ENCODE measurements at regions not wholly inside any gene's neighbourhood (a gene's known extent, or its start where the extent isn't known, plus 50 kb on each side); places are given as distances from the start of the nearest gene placed in this dataset.

GRCh38 chr4:79472693-79473438 is 64.8 kb upstream of the GK2 start:
- ChIA-PET POLR2A (no interaction called here), CTCF (no interaction called here)
- TF ChIP-seq PKNOX1 (IDR thresholded peaks at IDR 0.05) (peak; percentile 69), ARNT (IDR thresholded peaks at IDR 0.05) (0 out of 2 replicates have a peak, but pooled peaks have one; percentile 37), FOXK2 (IDR thresholded peaks at IDR 0.05) (no peak)
- DNase-seq (ENCODE audit: extremely low spot score), result no peak

GRCh38 chr4:79472036-79472435 is 64.0 kb upstream of the GK2 start:
- no peak for DNase-seq (ENCODE audit: extremely low spot score)
- ChIA-PET POLR2A (no interaction called here), CTCF (no interaction called here)
- TF ChIP-seq ELF4 (IDR thresholded peaks at IDR 0.05), result no peak
- no peak for TF ChIP-seq SP1 (IDR thresholded peaks at IDR 0.05)
- TF ChIP-seq CTBP1 (IDR thresholded peaks at IDR 0.05; ENCODE audit: borderline replicate concordance), result no peak
- TF ChIP-seq ZNF384 (IDR thresholded peaks at IDR 0.05), result no peak
- no peak for TF ChIP-seq L3MBTL2 (conservative IDR thresholded peaks at IDR 0.05)
- TF ChIP-seq FOXK2 (IDR thresholded peaks at IDR 0.05), result no peak
- TF ChIP-seq BHLHE40 (IDR thresholded peaks at IDR 0.05; ENCODE audit: borderline replicate concordance), result no peak

- no peak for TF ChIP-seq PKNOX1 (IDR thresholded peaks at IDR 0.05)
- TF ChIP-seq HDGF (IDR thresholded peaks at IDR 0.05; ENCODE audit: borderline replicate concordance), result no peak
- no peak for TF ChIP-seq L3MBTL2 (conservative IDR thresholded peaks at IDR 0.05)
- TF ChIP-seq SUZ12 (IDR thresholded peaks at IDR 0.05), result no peak
- TF ChIP-seq FOXK2 (IDR thresholded peaks at IDR 0.05), result no peak
- no peak for TF ChIP-seq FOXM1 (IDR thresholded peaks at IDR 0.05; ENCODE audit: borderline replicate concordance)
- TF ChIP-seq SP1 (IDR thresholded peaks at IDR 0.05), result no peak
- POLR2A ChIA-PET, result no interaction called here
- CTCF ChIA-PET, result no interaction called here
Measured at GRCh38 chr4:79471309-79471708, 63.3 kb upstream of the GK2 start.

GRCh38 chr4:79467246-79467932 is 59.4 kb upstream of the GK2 start:
- TF ChIP-seq PKNOX1 (IDR thresholded peaks at IDR 0.05) (no peak), ZNF384 (IDR thresholded peaks at IDR 0.05) (no peak), SUZ12 (IDR thresholded peaks at IDR 0.05) (no peak), TARDBP (IDR thresholded peaks at IDR 0.05) (no peak), HDGF (IDR thresholded peaks at IDR 0.05; ENCODE audit: borderline replicate concordance) (no peak), L3MBTL2 (conservative IDR thresholded peaks at IDR 0.05) (no peak)
- DNase-seq (ENCODE audit: extremely low spot score), result no peak
- CTCF ChIA-PET, result no interaction called here
- POLR2A ChIA-PET, result no interaction called here

More at GRCh38 chr4:79471309-79471708, 63.3 kb upstream of the GK2 start:
- DNase-seq (ENCODE audit: extremely low spot score), result no peak

- DNase-seq (ENCODE audit: extremely low spot score), result no peak
- ChIA-PET POLR2A (no interaction called here), CTCF (no interaction called here)
- TF ChIP-seq TARDBP (IDR thresholded peaks at IDR 0.05) (no peak), LEF1 (IDR thresholded peaks at IDR 0.05; ENCODE audit: borderline replicate concordance) (no peak), L3MBTL2 (conservative IDR thresholded peaks at IDR 0.05) (no peak), PKNOX1 (IDR thresholded peaks at IDR 0.05) (no peak), SP1 (IDR thresholded peaks at IDR 0.05) (no peak)
Measured at GRCh38 chr4:79466621-79467020, 58.6 kb upstream of the GK2 start.

Measured in HEK293T (cell line).